Mesenchymal stem cell (in vitro differentiated cells and primary cell): ENCODE measurements at regions not wholly inside any gene's neighbourhood (a gene's known extent, or its start where the extent isn't known, plus 50 kb on each side); places are given as distances from the start of the nearest gene placed in this dataset.

ENCODE experiments used
- DNase-seq: peaks from one replicate; pipeline ENCODE4 v3.0.0-alpha.2; 2013
- H2AFZ ChIP-seq: one replicate; pipeline ENCODE4 v1.6.1; 2013; ENCODE audit warnings: low read depth, mild to moderate bottlenecking, control low read depth, inconsistent platforms, low read length, moderate library complexity
- H2AK5ac ChIP-seq: 2 replicates; pipeline ENCODE4 v1.6.1; 2013; ENCODE audit warnings: low read length, moderate library complexity, mild to moderate bottlenecking, inconsistent platforms; ENCODE audit not compliant: severe bottlenecking
- H2BK120ac ChIP-seq: one replicate; pipeline ENCODE4 v1.6.1; 2013; ENCODE audit warnings: low read depth, mild to moderate bottlenecking, inconsistent platforms, low read length, moderate library complexity
- H2BK12ac ChIP-seq, 2 experiments: one replicate each; pipeline ENCODE4 v1.6.1; 2013; ENCODE audit warnings: inconsistent platforms in 2 of 2, low read length in 2 of 2, mild to moderate bottlenecking in 2 of 2, moderate library complexity in 2 of 2, control low read depth in 1 of 2
- H2BK15ac ChIP-seq: one replicate; pipeline ENCODE4 v1.6.1; 2013; ENCODE audit warnings: mild to moderate bottlenecking, low read depth, inconsistent platforms; ENCODE audit not compliant: poor library complexity, severe bottlenecking
- H2BK5ac ChIP-seq: 2 replicates; pipeline ENCODE4 v1.6.1; 2013; ENCODE audit warnings: low read depth, mild to moderate bottlenecking, low read length, control low read depth, inconsistent platforms; ENCODE audit not compliant: poor library complexity, severe bottlenecking
- H3K14ac ChIP-seq, 2 experiments: one replicate each; pipeline ENCODE4 v1.6.1; 2013; ENCODE audit warnings: inconsistent platforms in 2 of 2, low read length in 2 of 2, control low read depth in 1 of 2, mild to moderate bottlenecking in 1 of 2, moderate library complexity in 1 of 2
- H3K18ac ChIP-seq, 2 experiments: one replicate each; pipeline ENCODE4 v1.6.1; 2013; ENCODE audit warnings: inconsistent platforms in 2 of 2, low read length in 2 of 2, control low read depth in 1 of 2, low read depth in 1 of 2, mild to moderate bottlenecking in 1 of 2
- H3K23ac ChIP-seq, 2 experiments: one replicate each; pipeline ENCODE4 v1.6.1; 2013; ENCODE audit warnings: inconsistent platforms in 2 of 2, low read length in 2 of 2, mild to moderate bottlenecking in 2 of 2, moderate library complexity in 2 of 2, control low read depth in 1 of 2
- H3K27ac ChIP-seq: 2 replicates; pipeline ENCODE4 v1.5.1; 2013; ENCODE audit warnings: mild to moderate bottlenecking, moderate library complexity, low read length, control low read depth, inconsistent platforms; ENCODE audit not compliant: poor library complexity, severe bottlenecking
- H3K27me3 ChIP-seq, 2 experiments: 2 replicates each; pipeline versions ENCODE4 v1.6.1 to v1.7.0; 2013; ENCODE audit warnings: low read length in 2 of 2, mild to moderate bottlenecking in 2 of 2, moderate library complexity in 2 of 2, control low read depth in 1 of 2, inconsistent platforms in 1 of 2; ENCODE audit not compliant: control insufficient read depth in 1 of 2, insufficient read depth in 1 of 2
- H3K36me3 ChIP-seq, 2 experiments: 2 replicates each; pipeline versions ENCODE4 v1.6.1 to v1.7.0; 2013; ENCODE audit warnings: low read length in 2 of 2, control low read depth in 1 of 2, inconsistent platforms in 1 of 2, low read depth in 1 of 2, mild to moderate bottlenecking in 1 of 2; ENCODE audit not compliant: insufficient read depth in 2 of 2, control insufficient read depth in 1 of 2
- H3K4ac ChIP-seq, 2 experiments: one replicate each; pipeline ENCODE4 v1.6.1; 2013; ENCODE audit warnings: inconsistent platforms in 2 of 2, low read length in 2 of 2, mild to moderate bottlenecking in 2 of 2, moderate library complexity in 2 of 2, control low read depth in 1 of 2, low read depth in 1 of 2
- H3K4me1 ChIP-seq: 2 replicates; pipeline ENCODE4 v1.6.1; 2013; ENCODE audit warnings: low read depth, low read length, control low read depth; ENCODE audit not compliant: control insufficient read depth, insufficient read depth
- H3K4me2 ChIP-seq: 2 replicates; pipeline ENCODE4 v1.6.1; 2013; ENCODE audit warnings: low read length, mild to moderate bottlenecking, inconsistent platforms; ENCODE audit not compliant: poor library complexity, severe bottlenecking
- H3K4me3 ChIP-seq, 2 experiments: 2 replicates each; pipeline versions ENCODE4 v1.5.1 to v1.7.0; 2013; ENCODE audit warnings: low read length in 2 of 2, mild to moderate bottlenecking in 2 of 2, control low read depth in 1 of 2, low read depth in 1 of 2; ENCODE audit not compliant: insufficient read depth in 1 of 2
- H3K79me1 ChIP-seq: replicated peaks from 2 replicates; pipeline ENCODE4 v1.6.1; 2013; ENCODE audit warnings: mild to moderate bottlenecking, control low read depth, low read length, inconsistent platforms; ENCODE audit not compliant: poor library complexity, severe bottlenecking
- H3K9ac ChIP-seq: 2 replicates; pipeline ENCODE4 v1.7.0; 2013; ENCODE audit warnings: mild to moderate bottlenecking, low read length, moderate library complexity
- H3K9me3 ChIP-seq: 2 replicates; pipeline ENCODE4 v1.7.0; 2013; ENCODE audit warnings: mild to moderate bottlenecking, low read length; ENCODE audit not compliant: control insufficient read depth
- H4K8ac ChIP-seq: one replicate; pipeline ENCODE4 v1.6.1; 2013; ENCODE audit warnings: inconsistent platforms, mild to moderate bottlenecking, low read length, moderate library complexity
- H4K91ac ChIP-seq: one replicate; pipeline ENCODE4 v1.6.1; 2013; ENCODE audit warnings: mild to moderate bottlenecking, low read length, inconsistent platforms
- WGBS: methylation state at CpG from one replicate; pipeline ENCODE4 v1.1.7; 2013; ENCODE audit warnings: mixed read lengths; 5-methylcytosine and 5-hydroxymethylcytosine counted together

- H2BK15ac ChIP-seq: no peak overlapping the region
- H4K8ac ChIP-seq: no peak overlapping the region
- no peaks in the 10 kb centered on the region for H3K27me3 ChIP-seq
- no peak overlapping the region for H2BK5ac ChIP-seq
- H3K14ac ChIP-seq: no peak overlapping the region
- no peak overlapping the region for H3K23ac ChIP-seq
- H3K27ac ChIP-seq: no peak overlapping the region
- H3K9ac ChIP-seq: no peak overlapping the region
- peaks cover 16% of the 10 kb centered on the region for H3K9me3 ChIP-seq
- no peaks in the 10 kb centered on the region for H3K79me1 ChIP-seq
- WGBS: 98% methylated on average over 4 of the region's 6 CpGs
- no peak overlapping the region for H3K4me2 ChIP-seq
- no peak overlapping the region for H3K4me3 ChIP-seq
- H2AFZ ChIP-seq: no peak overlapping the region
- H2AK5ac ChIP-seq: peak overlapping the region; percentile 12
- no peaks in the 10 kb centered on the region for H3K4me1 ChIP-seq
- no peak for DNase-seq
- H4K91ac ChIP-seq: no peak overlapping the region
- H2BK120ac ChIP-seq: no peak overlapping the region
- H3K36me3 ChIP-seq: no peaks in the 10 kb centered on the region
- no peak overlapping the region for H2BK12ac ChIP-seq
- no peak overlapping the region for H3K18ac ChIP-seq
- no peak overlapping the region for H3K4ac ChIP-seq
These were observed 183.3 kb upstream of the LRRC3B start for GRCh38 chr3:26438981-26439884.

- H3K9me3 ChIP-seq: peaks cover 7% of the 10 kb centered on the region
- no peak overlapping the region for H3K23ac ChIP-seq
These were observed 172.6 kb upstream of the LRRC3B start for GRCh38 chr3:26449996-26450395.

GRCh38 chr3:26452363-26452762 is 170.2 kb upstream of the LRRC3B start:
- WGBS: 57% methylated on average over 1 of the region's 2 CpGs
- Histone ChIP-seq H3K36me3 (no peaks in the 10 kb centered on the region), H3K23ac (no peak overlapping the region), H3K9ac (no peak overlapping the region), H2BK120ac (no peak overlapping the region), H2BK12ac (no peak overlapping the region), H3K27ac (no peak overlapping the region), H3K4me3 (no peak overlapping the region), H2AFZ (no peak overlapping the region), H2AK5ac (no peak overlapping the region), H4K8ac (no peak overlapping the region), H3K27me3 (no peaks in the 10 kb centered on the region), H3K9me3 (peaks cover 14% of the 10 kb centered on the region), H3K18ac (no peak overlapping the region), H3K79me1 (no peaks in the 10 kb centered on the region), H3K4ac (no peak overlapping the region), H4K91ac (no peak overlapping the region), H2BK15ac (no peak overlapping the region), H2BK5ac (no peak overlapping the region), H3K14ac (no peak overlapping the region), H3K4me2 (peak overlapping the region; percentile 17), H3K4me1 (no peaks in the 10 kb centered on the region)
- no peak for DNase-seq

More at GRCh38 chr3:26449996-26450395, 172.6 kb upstream of the LRRC3B start:
- no peaks in the 10 kb centered on the region for H3K4me1 ChIP-seq
- H4K8ac ChIP-seq: no peak overlapping the region
- no peak overlapping the region for H3K9ac ChIP-seq
- no peak overlapping the region for H3K14ac ChIP-seq
- no peak overlapping the region for H2BK5ac ChIP-seq
- H2AFZ ChIP-seq: no peak overlapping the region
- no peak overlapping the region for H3K4me2 ChIP-seq
- H3K4me3 ChIP-seq: no peak overlapping the region
- no peak overlapping the region for H3K27ac ChIP-seq
- H3K18ac ChIP-seq: no peak overlapping the region
- no peaks in the 10 kb centered on the region for H3K79me1 ChIP-seq
- no peak overlapping the region for H2AK5ac ChIP-seq
- no peak overlapping the region for H2BK12ac ChIP-seq
- H4K91ac ChIP-seq: no peak overlapping the region
- no peaks in the 10 kb centered on the region for H3K36me3 ChIP-seq
- no peak overlapping the region for H2BK120ac ChIP-seq
- no peak overlapping the region for H2BK15ac ChIP-seq
- DNase-seq: peak; percentile 2
- no peak overlapping the region for H3K4ac ChIP-seq
- 20% methylated on average over 1 of the region's 3 CpGs for WGBS
- H3K27me3 ChIP-seq: no peaks in the 10 kb centered on the region

GRCh38 chr3:26460985-26461384 is 161.6 kb upstream of the LRRC3B start:
- H3K9ac ChIP-seq: no peak overlapping the region
- no peak overlapping the region for H2BK5ac ChIP-seq
- H3K36me3 ChIP-seq: no peaks in the 10 kb centered on the region
- peaks cover 30% of the 10 kb centered on the region for H3K9me3 ChIP-seq
- H3K4me3 ChIP-seq: no peak overlapping the region
- no peak overlapping the region for H3K23ac ChIP-seq
- no peak overlapping the region for H3K27ac ChIP-seq
- DNase-seq: no peak
- H2AK5ac ChIP-seq: no peak overlapping the region
- no peak overlapping the region for H2BK120ac ChIP-seq
- no peaks in the 10 kb centered on the region for H3K27me3 ChIP-seq
- H3K79me1 ChIP-seq: no peaks in the 10 kb centered on the region
- no peak overlapping the region for H3K18ac ChIP-seq
- H3K14ac ChIP-seq: no peak overlapping the region
- no peak overlapping the region for H2BK15ac ChIP-seq
- no peak overlapping the region for H4K8ac ChIP-seq
- H3K4me2 ChIP-seq: no peak overlapping the region
- 74% methylated on average over 3 of the region's 3 CpGs for WGBS
- no peak overlapping the region for H2AFZ ChIP-seq
- no peaks in the 10 kb centered on the region for H3K4me1 ChIP-seq
- no peak overlapping the region for H2BK12ac ChIP-seq
- no peak overlapping the region for H4K91ac ChIP-seq
- no peak overlapping the region for H3K4ac ChIP-seq
